Peyer's patch (tissue), 4 donors: ENCODE measurements at regions not wholly inside any gene's neighbourhood (a gene's known extent, or its start where the extent isn't known, plus 50 kb on each side); places are given as distances from the start of the nearest gene placed in this dataset.

Experiments used
- POLR2A ChIP-seq, 2 donors: fragments of 450-650 bp; IDR thresholded peaks; one replicate each; pipeline ENCODE4 v1.5.1; 2017; ENCODE audit warnings: antibody characterized with exemption in 2 of 2, mild to moderate bottlenecking in 2 of 2, moderate library complexity in 2 of 2
- TF ChIP-seq, protein P1 (sequence below), 6 experiments: fragments of 450-650 bp in 4 of 6; fragments of 200-600 bp in 2 of 6; sonication (generic) in 1 of 6; IDR thresholded peaks; one replicate each; pipeline ENCODE4 v1.5.1; 2017 to 2019; ENCODE audit warnings: antibody characterized with exemption in 6 of 6, mild to moderate bottlenecking in 3 of 6, moderate library complexity in 1 of 6

- TF ChIP-seq, protein P1, sequence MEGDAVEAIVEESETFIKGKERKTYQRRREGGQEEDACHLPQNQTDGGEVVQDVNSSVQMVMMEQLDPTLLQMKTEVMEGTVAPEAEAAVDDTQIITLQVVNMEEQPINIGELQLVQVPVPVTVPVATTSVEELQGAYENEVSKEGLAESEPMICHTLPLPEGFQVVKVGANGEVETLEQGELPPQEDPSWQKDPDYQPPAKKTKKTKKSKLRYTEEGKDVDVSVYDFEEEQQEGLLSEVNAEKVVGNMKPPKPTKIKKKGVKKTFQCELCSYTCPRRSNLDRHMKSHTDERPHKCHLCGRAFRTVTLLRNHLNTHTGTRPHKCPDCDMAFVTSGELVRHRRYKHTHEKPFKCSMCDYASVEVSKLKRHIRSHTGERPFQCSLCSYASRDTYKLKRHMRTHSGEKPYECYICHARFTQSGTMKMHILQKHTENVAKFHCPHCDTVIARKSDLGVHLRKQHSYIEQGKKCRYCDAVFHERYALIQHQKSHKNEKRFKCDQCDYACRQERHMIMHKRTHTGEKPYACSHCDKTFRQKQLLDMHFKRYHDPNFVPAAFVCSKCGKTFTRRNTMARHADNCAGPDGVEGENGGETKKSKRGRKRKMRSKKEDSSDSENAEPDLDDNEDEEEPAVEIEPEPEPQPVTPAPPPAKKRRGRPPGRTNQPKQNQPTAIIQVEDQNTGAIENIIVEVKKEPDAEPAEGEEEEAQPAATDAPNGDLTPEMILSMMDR (IDR thresholded peaks at IDR 0.05): no peak
- no peak for TF ChIP-seq POLR2A (IDR thresholded peaks at IDR 0.05)
Measured at GRCh38 chr1:73813716-73814115, 384.3 kb downstream of the LRRIQ3 start.
